SK-N-SH (cell line): ENCODE measurements at regions not wholly inside any gene's neighbourhood (a gene's known extent, or its start where the extent isn't known, plus 50 kb on each side); places are given as distances from the start of the nearest gene placed in this dataset.

ENCODE experiments used
- EP300 ChIP-seq, 2 experiments: IDR thresholded peaks; 2 replicates each; pipeline versions ENCODE4 v1.4.0 to v1.6.1; 2012; ENCODE audit warnings: borderline replicate concordance in 1 of 2, low read depth in 1 of 2, low read length in 1 of 2
- FOSL2 ChIP-seq: IDR thresholded peaks from 2 replicates; pipeline ENCODE4 v1.4.0; 2012; ENCODE audit warnings: low read depth, mild to moderate bottlenecking, moderate library complexity, borderline replicate concordance
- RXRA ChIP-seq: IDR thresholded peaks from 2 replicates; pipeline ENCODE4 v1.4.0; 2012; ENCODE audit warnings: low read depth, mild to moderate bottlenecking, borderline replicate concordance
- SMC3 ChIP-seq: IDR thresholded peaks from 2 replicates; pipeline ENCODE4 v1.6.1; 2012; ENCODE audit warnings: low read depth, low read length, improper control_type of control experiment
- TF ChIP-seq, protein P1 (sequence below): fragments of 150-350 bp; IDR thresholded peaks from 2 replicates; pipeline ENCODE4 v1.6.1; 2017; ENCODE audit warnings: antibody characterized with exemption, low read length, low read depth, borderline replicate concordance
- TF ChIP-seq, protein P2 (sequence below): fragments of 200-600 bp; sonication (generic); IDR thresholded peaks from 2 replicates; pipeline ENCODE4 v1.6.1; 2017; ENCODE audit warnings: antibody characterized with exemption, mild to moderate bottlenecking, moderate library complexity
- TF ChIP-seq, protein P3 (sequence below): IDR thresholded peaks from 2 replicates; pipeline ENCODE4 v1.6.1; 2012; ENCODE audit warnings: mild to moderate bottlenecking, low read depth, low read length, moderate library complexity

DNA sequence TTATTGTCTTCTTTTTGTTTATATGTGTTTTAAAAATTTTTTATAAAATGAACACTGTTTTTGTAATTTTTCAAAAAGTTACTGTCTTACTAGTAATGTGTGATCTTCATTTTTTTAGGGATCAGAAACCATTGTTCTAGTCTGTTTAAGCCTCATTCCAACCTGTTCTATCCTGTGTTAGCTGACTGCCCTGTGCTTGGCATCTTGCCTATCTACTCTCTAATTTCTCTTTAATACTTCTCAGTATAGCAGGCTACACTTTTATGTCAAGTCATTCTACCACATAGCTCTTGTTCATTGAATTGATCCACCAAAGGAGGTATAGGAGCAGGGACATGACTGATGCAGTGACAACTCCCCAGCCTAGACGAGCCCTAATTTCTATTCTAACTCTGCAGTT, 70.2 kb upstream of the PLS3 start:
- TF ChIP-seq, protein P1, sequence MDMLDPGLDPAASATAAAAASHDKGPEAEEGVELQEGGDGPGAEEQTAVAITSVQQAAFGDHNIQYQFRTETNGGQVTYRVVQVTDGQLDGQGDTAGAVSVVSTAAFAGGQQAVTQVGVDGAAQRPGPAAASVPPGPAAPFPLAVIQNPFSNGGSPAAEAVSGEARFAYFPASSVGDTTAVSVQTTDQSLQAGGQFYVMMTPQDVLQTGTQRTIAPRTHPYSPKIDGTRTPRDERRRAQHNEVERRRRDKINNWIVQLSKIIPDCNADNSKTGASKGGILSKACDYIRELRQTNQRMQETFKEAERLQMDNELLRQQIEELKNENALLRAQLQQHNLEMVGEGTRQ = no peak
- TF ChIP-seq, protein P2, sequence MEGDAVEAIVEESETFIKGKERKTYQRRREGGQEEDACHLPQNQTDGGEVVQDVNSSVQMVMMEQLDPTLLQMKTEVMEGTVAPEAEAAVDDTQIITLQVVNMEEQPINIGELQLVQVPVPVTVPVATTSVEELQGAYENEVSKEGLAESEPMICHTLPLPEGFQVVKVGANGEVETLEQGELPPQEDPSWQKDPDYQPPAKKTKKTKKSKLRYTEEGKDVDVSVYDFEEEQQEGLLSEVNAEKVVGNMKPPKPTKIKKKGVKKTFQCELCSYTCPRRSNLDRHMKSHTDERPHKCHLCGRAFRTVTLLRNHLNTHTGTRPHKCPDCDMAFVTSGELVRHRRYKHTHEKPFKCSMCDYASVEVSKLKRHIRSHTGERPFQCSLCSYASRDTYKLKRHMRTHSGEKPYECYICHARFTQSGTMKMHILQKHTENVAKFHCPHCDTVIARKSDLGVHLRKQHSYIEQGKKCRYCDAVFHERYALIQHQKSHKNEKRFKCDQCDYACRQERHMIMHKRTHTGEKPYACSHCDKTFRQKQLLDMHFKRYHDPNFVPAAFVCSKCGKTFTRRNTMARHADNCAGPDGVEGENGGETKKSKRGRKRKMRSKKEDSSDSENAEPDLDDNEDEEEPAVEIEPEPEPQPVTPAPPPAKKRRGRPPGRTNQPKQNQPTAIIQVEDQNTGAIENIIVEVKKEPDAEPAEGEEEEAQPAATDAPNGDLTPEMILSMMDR = no peak
- TF ChIP-seq EP300 (IDR thresholded peaks at IDR 0.05; ENCODE audit: borderline replicate concordance in 1 of 2, low read depth in 1 of 2, low read length in 1 of 2) (no peak), RXRA (no peak), FOSL2 (no peak), SMC3 (no peak)
- TF ChIP-seq, protein P3, sequence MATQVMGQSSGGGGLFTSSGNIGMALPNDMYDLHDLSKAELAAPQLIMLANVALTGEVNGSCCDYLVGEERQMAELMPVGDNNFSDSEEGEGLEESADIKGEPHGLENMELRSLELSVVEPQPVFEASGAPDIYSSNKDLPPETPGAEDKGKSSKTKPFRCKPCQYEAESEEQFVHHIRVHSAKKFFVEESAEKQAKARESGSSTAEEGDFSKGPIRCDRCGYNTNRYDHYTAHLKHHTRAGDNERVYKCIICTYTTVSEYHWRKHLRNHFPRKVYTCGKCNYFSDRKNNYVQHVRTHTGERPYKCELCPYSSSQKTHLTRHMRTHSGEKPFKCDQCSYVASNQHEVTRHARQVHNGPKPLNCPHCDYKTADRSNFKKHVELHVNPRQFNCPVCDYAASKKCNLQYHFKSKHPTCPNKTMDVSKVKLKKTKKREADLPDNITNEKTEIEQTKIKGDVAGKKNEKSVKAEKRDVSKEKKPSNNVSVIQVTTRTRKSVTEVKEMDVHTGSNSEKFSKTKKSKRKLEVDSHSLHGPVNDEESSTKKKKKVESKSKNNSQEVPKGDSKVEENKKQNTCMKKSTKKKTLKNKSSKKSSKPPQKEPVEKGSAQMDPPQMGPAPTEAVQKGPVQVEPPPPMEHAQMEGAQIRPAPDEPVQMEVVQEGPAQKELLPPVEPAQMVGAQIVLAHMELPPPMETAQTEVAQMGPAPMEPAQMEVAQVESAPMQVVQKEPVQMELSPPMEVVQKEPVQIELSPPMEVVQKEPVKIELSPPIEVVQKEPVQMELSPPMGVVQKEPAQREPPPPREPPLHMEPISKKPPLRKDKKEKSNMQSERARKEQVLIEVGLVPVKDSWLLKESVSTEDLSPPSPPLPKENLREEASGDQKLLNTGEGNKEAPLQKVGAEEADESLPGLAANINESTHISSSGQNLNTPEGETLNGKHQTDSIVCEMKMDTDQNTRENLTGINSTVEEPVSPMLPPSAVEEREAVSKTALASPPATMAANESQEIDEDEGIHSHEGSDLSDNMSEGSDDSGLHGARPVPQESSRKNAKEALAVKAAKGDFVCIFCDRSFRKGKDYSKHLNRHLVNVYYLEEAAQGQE = no peak
